Neuronal stem cell (in vitro differentiated cells): ENCODE measurements at regions not wholly inside any gene's neighbourhood (a gene's known extent, or its start where the extent isn't known, plus 50 kb on each side); places are given as distances from the start of the nearest gene placed in this dataset.

Experiments used
- DNase-seq: peaks from one replicate; pipeline ENCODE4 v3.0.0-alpha.2; 2013; ENCODE audit warnings: low spot score
- H2AFZ ChIP-seq: one replicate; pipeline ENCODE4 v1.6.1; 2013; ENCODE audit warnings: mild to moderate bottlenecking, low read length, inconsistent platforms
- H2AK5ac ChIP-seq: 2 replicates; pipeline ENCODE4 v1.6.1; 2013; ENCODE audit warnings: low read depth, mild to moderate bottlenecking, inconsistent platforms, low read length, moderate library complexity, mixed read lengths
- H2BK120ac ChIP-seq: 2 replicates; pipeline ENCODE4 v1.6.1; 2013; ENCODE audit warnings: low read depth, mild to moderate bottlenecking, inconsistent platforms, low read length, moderate library complexity, mixed read lengths
- H2BK12ac ChIP-seq: one replicate; pipeline ENCODE4 v1.6.1; 2013; ENCODE audit warnings: low read length, inconsistent platforms
- H2BK15ac ChIP-seq: 2 replicates; pipeline ENCODE4 v1.6.1; 2013; ENCODE audit warnings: mild to moderate bottlenecking, low read length, inconsistent platforms, mixed read lengths
- H2BK5ac ChIP-seq: one replicate; pipeline ENCODE4 v1.6.1; 2013; ENCODE audit warnings: inconsistent platforms, mild to moderate bottlenecking, low read length, moderate library complexity
- H3K14ac ChIP-seq: one replicate; pipeline ENCODE4 v1.6.1; 2013; ENCODE audit warnings: low read length, inconsistent platforms
- H3K18ac ChIP-seq: 2 replicates; pipeline ENCODE4 v1.6.1; 2013; ENCODE audit warnings: low read length, inconsistent platforms
- H3K23ac ChIP-seq: 2 replicates; pipeline ENCODE4 v1.6.1; 2013; ENCODE audit warnings: low read depth, mild to moderate bottlenecking, mixed read lengths, low read length, inconsistent platforms; ENCODE audit not compliant: poor library complexity
- H3K27ac ChIP-seq: replicated peaks from 3 replicates; pipeline ENCODE4 v1.5.1; 2013; ENCODE audit warnings: low read length, inconsistent platforms
- H3K27me3 ChIP-seq, 3 experiments: 2 replicates each; pipeline ENCODE4 v1.6.1; 2013; ENCODE audit warnings: low read length in 3 of 3, mild to moderate bottlenecking in 2 of 3, inconsistent platforms in 1 of 3, low read depth in 1 of 3, mixed read lengths in 1 of 3, moderate library complexity in 1 of 3; ENCODE audit not compliant: control insufficient read depth in 3 of 3, insufficient read depth in 3 of 3
- H3K36me3 ChIP-seq, 2 donors: replicated peaks in 1 of 2; 2 replicates each; pipeline ENCODE4 v1.6.1; 2013; ENCODE audit warnings: low read length in 2 of 2; ENCODE audit not compliant: control insufficient read depth in 2 of 2, insufficient read depth in 2 of 2
- H3K4ac ChIP-seq: 2 replicates; pipeline ENCODE4 v1.6.1; 2013; ENCODE audit warnings: inconsistent platforms, mild to moderate bottlenecking, low read length, moderate library complexity
- H3K4me1 ChIP-seq, 2 donors: 1 replicate in 1 of 2; 2 replicates in 1 of 2; pipeline ENCODE4 v1.6.1; 2013; ENCODE audit warnings: low read length in 2 of 2, low read depth in 1 of 2; ENCODE audit not compliant: control insufficient read depth in 2 of 2, insufficient read depth in 1 of 2
- H3K4me2 ChIP-seq: one replicate; pipeline ENCODE4 v1.6.1; 2013; ENCODE audit warnings: mild to moderate bottlenecking, low read length, inconsistent platforms; ENCODE audit not compliant: insufficient read depth, poor library complexity, severe bottlenecking
- H3K4me3 ChIP-seq, 2 donors: 2 replicates each; pipeline ENCODE4 v1.5.1; 2013; ENCODE audit warnings: low read length in 2 of 2, mild to moderate bottlenecking in 2 of 2, inconsistent platforms in 1 of 2, moderate library complexity in 1 of 2
- H3K79me1 ChIP-seq: one replicate; pipeline ENCODE4 v1.6.1; 2013; ENCODE audit warnings: low read depth, mild to moderate bottlenecking, inconsistent platforms, low read length, moderate library complexity
- H3K9ac ChIP-seq: one replicate; pipeline ENCODE4 v1.6.1; 2013; ENCODE audit warnings: mild to moderate bottlenecking, low read depth, low read length, inconsistent platforms; ENCODE audit not compliant: poor library complexity
- H3K9me3 ChIP-seq, 2 donors: replicated peaks in 1 of 2; 2 replicates each; pipeline versions ENCODE3 to v1.6.1; 2013; ENCODE audit warnings: low read length in 2 of 2, mild to moderate bottlenecking in 2 of 2, inconsistent platforms in 1 of 2, low read depth in 1 of 2, mixed read lengths in 1 of 2, moderate library complexity in 1 of 2; ENCODE audit not compliant: control insufficient read depth in 2 of 2, insufficient read depth in 1 of 2
- H4K8ac ChIP-seq: one replicate; pipeline ENCODE4 v1.6.1; 2013; ENCODE audit warnings: low read depth, mild to moderate bottlenecking, inconsistent platforms, low read length, moderate library complexity
- H4K91ac ChIP-seq: one replicate; pipeline ENCODE4 v1.6.1; 2013; ENCODE audit warnings: low read length, low read depth, mild to moderate bottlenecking, inconsistent platforms; ENCODE audit not compliant: poor library complexity
- WGBS, 2 donors: extraction: QIAGEN DNeasy Blood & Tissue Kit; methylation state at CpG; one replicate each; pipeline ENCODE4 v1.1.7; 2013; ENCODE audit warnings: missing lambda C conversion rate in 2 of 2, mixed read lengths in 1 of 2; ENCODE audit not compliant: insufficient read length in 2 of 2, insufficient replicate concordance in 1 of 2; ENCODE audit errors: extremely low coverage in 2 of 2; 5-methylcytosine and 5-hydroxymethylcytosine counted together

DNA sequence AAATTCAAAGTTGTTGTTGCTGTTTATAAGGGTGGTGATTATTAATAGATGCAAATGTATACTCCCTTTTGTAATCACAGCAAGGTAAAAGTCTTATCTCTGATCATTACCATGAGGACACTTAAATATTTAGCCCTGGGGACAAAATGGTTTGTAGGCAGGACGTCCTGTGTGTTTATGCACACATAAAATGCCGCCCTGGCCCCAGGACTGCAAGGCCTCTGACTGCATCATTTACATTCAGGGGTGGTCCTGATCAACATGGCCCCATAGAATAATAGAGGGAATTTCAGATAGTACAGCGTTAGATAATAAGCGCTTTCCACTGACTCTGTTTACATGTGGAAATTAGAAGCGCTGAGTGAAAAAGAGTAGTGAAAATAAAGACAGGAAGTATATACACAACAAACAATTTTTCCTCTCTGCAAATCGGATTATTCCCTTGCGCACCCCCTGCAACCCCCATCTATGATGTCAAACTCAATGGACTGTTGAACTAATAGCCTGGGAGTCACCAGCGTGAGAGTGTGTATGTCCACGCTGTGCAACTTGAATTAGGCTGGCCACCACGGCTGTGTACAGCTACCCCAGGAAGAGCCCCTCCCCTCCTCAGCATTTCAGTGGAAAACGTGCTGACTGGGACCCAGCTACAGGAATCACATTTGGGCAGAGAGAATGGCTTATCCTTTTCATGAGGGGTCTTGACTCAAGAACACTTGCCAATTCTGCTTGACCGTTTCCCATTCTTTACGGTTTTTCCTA lies 291.5 kb downstream of the SOX11 start:
- Histone ChIP-seq H2BK15ac (no peak overlapping the region), H2AK5ac (no peak overlapping the region), H4K8ac (no peak overlapping the region), H3K36me3 (no peaks in the 10 kb centered on the region), H3K9ac (no peak overlapping the region), H3K18ac (peak overlapping the region; percentile 66), H3K4me1 (peaks cover 37 to 43% of the 10 kb centered on the region in 2 donors), H3K23ac (no peak overlapping the region), H3K14ac (no peak overlapping the region), H3K4me2 (no peak overlapping the region), H3K9me3 (peaks cover 0 to 6% of the 10 kb centered on the region in 2 donors), H2BK12ac (no peak overlapping the region), H2AFZ (peak overlapping the region; percentile 63), H3K27ac (peak overlapping the region; percentile 44), H2BK5ac (no peak overlapping the region), H2BK120ac (no peak overlapping the region), H3K79me1 (no peaks in the 10 kb centered on the region), H4K91ac (no peak overlapping the region), H3K27me3 (no peaks in the 10 kb centered on the region), H3K4ac (no peak overlapping the region), H3K4me3 (peak overlapping the region in 1 of 2 donors; percentile 38)
- no peak for DNase-seq
- WGBS, 2 donors, result no CpG with 5 or more reads among the region's 13 CpGs

- Histone ChIP-seq H3K18ac (no peak overlapping the region), H4K91ac (no peak overlapping the region), H3K4me1 (peaks cover 37 to 43% of the 10 kb centered on the region in 2 donors), H3K23ac (no peak overlapping the region), H3K79me1 (no peaks in the 10 kb centered on the region), H2BK5ac (no peak overlapping the region), H3K9ac (no peak overlapping the region), H4K8ac (no peak overlapping the region), H3K36me3 (no peaks in the 10 kb centered on the region), H3K27me3 (no peaks in the 10 kb centered on the region), H2BK12ac (no peak overlapping the region), H2AK5ac (no peak overlapping the region), H3K9me3 (peaks cover 0 to 6% of the 10 kb centered on the region in 2 donors), H3K4ac (no peak overlapping the region), H2BK15ac (no peak overlapping the region), H3K4me2 (no peak overlapping the region), H2BK120ac (no peak overlapping the region), H3K4me3 (no peak overlapping the region), H3K14ac (no peak overlapping the region), H3K27ac (peak overlapping the region; percentile 44), H2AFZ (peak overlapping the region; percentile 31)
- WGBS, 2 donors, result no CpG with 5 or more reads among the region's 2 CpGs
- no peak for DNase-seq
Observed at GRCh38 chr2:5984273-5984655, 292.1 kb downstream of the SOX11 start.

GRCh38 chr2:5984946-5985345 lies 292.8 kb downstream of the SOX11 start:
- H3K27ac ChIP-seq, result peak overlapping the region; percentile 88
- no peak overlapping the region for H3K4me3 ChIP-seq
- no peak overlapping the region for H2AFZ ChIP-seq
- peak overlapping the region; percentile 44 for H4K91ac ChIP-seq
- H2BK12ac ChIP-seq, result no peak overlapping the region
- H3K4ac ChIP-seq, result no peak overlapping the region
- no peak for DNase-seq
- no peak overlapping the region for H2BK15ac ChIP-seq
- no peak overlapping the region for H3K4me2 ChIP-seq
- peak overlapping the region; percentile 74 for H3K18ac ChIP-seq
- peak overlapping the region; percentile 46 for H3K9ac ChIP-seq
- H3K23ac ChIP-seq, result no peak overlapping the region
- no peak overlapping the region for H4K8ac ChIP-seq
- peaks cover 37 to 48% of the 10 kb centered on the region in 2 donors for H3K4me1 ChIP-seq
- no CpG with 5 or more reads among the region's 6 CpGs for WGBS, 2 donors
- no peaks in the 10 kb centered on the region for H3K27me3 ChIP-seq
- peaks cover 0 to 6% of the 10 kb centered on the region in 2 donors for H3K9me3 ChIP-seq
- H3K79me1 ChIP-seq, result no peaks in the 10 kb centered on the region
- no peaks in the 10 kb centered on the region for H3K36me3 ChIP-seq
- peak overlapping the region; percentile 85 for H2BK5ac ChIP-seq
- H3K14ac ChIP-seq, result no peak overlapping the region
- H2BK120ac ChIP-seq, result peak overlapping the region; percentile 49
- peak overlapping the region; percentile 38 for H2AK5ac ChIP-seq

DNA sequence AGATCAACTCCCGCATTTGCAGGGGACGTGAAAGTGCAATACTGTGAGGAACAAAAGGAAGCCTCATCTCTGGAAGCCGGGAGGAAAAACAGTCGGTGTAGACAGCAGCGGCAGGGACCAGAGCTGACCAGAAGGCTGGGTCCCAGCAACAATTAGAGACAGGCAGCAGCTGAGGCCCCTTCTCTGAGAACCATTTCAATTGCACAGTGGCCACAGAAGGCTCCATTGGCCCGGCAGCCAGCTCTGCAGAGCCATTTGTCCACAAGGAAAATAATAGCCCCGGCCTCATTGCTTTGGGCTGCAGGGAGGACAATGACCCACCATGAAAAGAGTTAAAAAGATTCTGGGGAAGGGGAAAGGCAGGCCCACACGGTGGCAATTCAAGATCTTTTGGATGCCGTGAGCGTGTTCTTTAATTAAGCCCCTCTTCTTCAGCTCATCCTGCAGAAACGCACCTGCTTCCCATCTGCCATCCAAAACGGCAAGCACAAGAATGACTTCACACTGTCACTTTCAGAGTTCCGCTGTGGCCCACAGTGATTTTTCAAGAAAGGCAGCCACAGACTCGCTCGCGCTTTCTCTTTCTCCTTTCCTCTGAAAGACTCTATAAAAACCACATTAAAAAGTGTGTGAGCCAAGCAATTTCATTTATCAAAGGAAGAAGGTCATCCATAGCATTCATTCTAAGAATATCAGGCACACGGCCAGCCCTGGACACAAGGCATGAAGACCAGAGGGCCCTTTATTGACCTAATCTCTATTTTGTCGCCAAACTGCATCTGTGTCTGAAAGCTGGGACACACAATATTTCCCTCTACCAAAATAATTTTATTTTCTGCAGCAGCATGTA lies 293.6 kb downstream of the SOX11 start:
- peak overlapping the region; percentile 10 for H2AK5ac ChIP-seq
- H2BK15ac ChIP-seq, result no peak overlapping the region
- no peak overlapping the region for H4K8ac ChIP-seq
- no peak overlapping the region for H3K9ac ChIP-seq
- WGBS, 2 donors, result no CpG with 5 or more reads among the region's 18 CpGs
- no peak overlapping the region for H3K23ac ChIP-seq
- peak; percentile 40 for DNase-seq
- no peak overlapping the region for H2BK12ac ChIP-seq
- H2BK5ac ChIP-seq, result peak overlapping the region; percentile 85
- no peak overlapping the region for H3K14ac ChIP-seq
- H3K18ac ChIP-seq, result peak overlapping the region; percentile 74
- H3K4me3 ChIP-seq, result no peak overlapping the region
- H2AFZ ChIP-seq, result peak overlapping the region; percentile 42
- no peak overlapping the region for H3K4ac ChIP-seq
- no peaks in the 10 kb centered on the region for H3K79me1 ChIP-seq
- no peaks in the 10 kb centered on the region for H3K36me3 ChIP-seq
- peaks cover 0 to 6% of the 10 kb centered on the region in 2 donors for H3K9me3 ChIP-seq
- H4K91ac ChIP-seq, result no peak overlapping the region
- no peak overlapping the region for H2BK120ac ChIP-seq
- H3K4me1 ChIP-seq, result peaks cover 31 to 48% of the 10 kb centered on the region in 2 donors
- peak overlapping the region; percentile 88 for H3K27ac ChIP-seq
- H3K27me3 ChIP-seq, result no peaks in the 10 kb centered on the region
- no peak overlapping the region for H3K4me2 ChIP-seq
